WERI-Rb-1 (cell line): ENCODE measurements at regions not wholly inside any gene's neighbourhood (a gene's known extent, or its start where the extent isn't known, plus 50 kb on each side); places are given as distances from the start of the nearest gene placed in this dataset.

Experiments used
- DNase-seq: peaks from one replicate; pipeline ENCODE4 v3.0.0-alpha.2; 2020
- H3K27ac ChIP-seq: fragments of 250-450 bp; sonication (Bioruptor Pico); 2 replicates; pipeline ENCODE4 v1.5.1; 2020; ENCODE audit warnings: mild to moderate bottlenecking, moderate library complexity
- H3K27me3 ChIP-seq: fragments of 250-450 bp; sonication (Bioruptor Pico); 2 replicates; pipeline ENCODE4 v1.5.1; 2021; ENCODE audit warnings: mild to moderate bottlenecking, low read depth, moderate library complexity; ENCODE audit not compliant: insufficient read depth, severe bottlenecking
- H3K36me3 ChIP-seq: fragments of 250-450 bp; sonication (Bioruptor Pico); 2 replicates; pipeline ENCODE4 v1.5.1; 2020; ENCODE audit warnings: mild to moderate bottlenecking, moderate library complexity
- H3K4me3 ChIP-seq: 2 replicates; pipeline ENCODE4 v1.5.1; 2011; ENCODE audit warnings: low read depth, mild to moderate bottlenecking, control low read depth, low read length
- H3K9me3 ChIP-seq: fragments of 250-450 bp; sonication (Bioruptor Pico); 2 replicates; pipeline ENCODE4 v1.5.1; 2021; ENCODE audit warnings: mild to moderate bottlenecking, moderate library complexity; ENCODE audit not compliant: severe bottlenecking
- CTCF ChIP-seq: IDR thresholded peaks from 2 replicates; pipeline ENCODE4 v1.5.1; 2011; ENCODE audit warnings: low read depth, mild to moderate bottlenecking, control low read depth, inconsistent platforms, low read length

GRCh38 chr13:72403396-72404010, 323.9 kb downstream of the MZT1 start:
- no peak for TF ChIP-seq CTCF
- Histone ChIP-seq H3K27me3 (no peaks in the 10 kb centered on the region), H3K27ac (no peak overlapping the region), H3K4me3 (no peak overlapping the region), H3K9me3 (no peaks in the 10 kb centered on the region), H3K36me3 (no peaks in the 10 kb centered on the region)
- no peak for DNase-seq

GRCh38 chr13:72400856-72401255, 326.6 kb downstream of the MZT1 start:
- H3K27me3 ChIP-seq: no peaks in the 10 kb centered on the region
- no peak overlapping the region for H3K4me3 ChIP-seq
- no peaks in the 10 kb centered on the region for H3K36me3 ChIP-seq
- no peak for TF ChIP-seq CTCF
- H3K27ac ChIP-seq: no peak overlapping the region
- DNase-seq: no peak
- no peaks in the 10 kb centered on the region for H3K9me3 ChIP-seq

- Histone ChIP-seq H3K4me3 (no peak overlapping the region), H3K9me3 (no peaks in the 10 kb centered on the region), H3K27me3 (no peaks in the 10 kb centered on the region), H3K36me3 (no peaks in the 10 kb centered on the region), H3K27ac (no peak overlapping the region)
- no peak for DNase-seq
- no peak for TF ChIP-seq CTCF
Observed at GRCh38 chr13:72399351-72399750, 328.1 kb downstream of the MZT1 start.

- H3K27ac ChIP-seq: no peak overlapping the region
- H3K9me3 ChIP-seq: no peaks in the 10 kb centered on the region
- H3K27me3 ChIP-seq: no peaks in the 10 kb centered on the region
- no peak for TF ChIP-seq CTCF
- H3K36me3 ChIP-seq: no peaks in the 10 kb centered on the region
- H3K4me3 ChIP-seq: no peak overlapping the region
- no peak for DNase-seq
Observed at GRCh38 chr13:72397265-72397664, 330.2 kb downstream of the MZT1 start.

GRCh38 chr13:72390909-72391308, 336.5 kb downstream of the MZT1 start:
- DNase-seq: no peak
- no peaks in the 10 kb centered on the region for H3K9me3 ChIP-seq
- H3K27me3 ChIP-seq: no peaks in the 10 kb centered on the region

More at GRCh38 chr13:72390909-72391308, 336.5 kb downstream of the MZT1 start:
- H3K4me3 ChIP-seq: no peak overlapping the region
- no peak for TF ChIP-seq CTCF
- H3K36me3 ChIP-seq: no peaks in the 10 kb centered on the region
- no peak overlapping the region for H3K27ac ChIP-seq
